ENCODE measurements at regions not wholly inside any gene's neighbourhood (a gene's known extent, or its start where the extent isn't known, plus 50 kb on each side); places are given as distances from the start of the nearest gene placed in this dataset.

GRCh38 chr13:107088061-107088460 is 520.1 kb upstream of the ARGLU1 start:
- no peaks in the 10 kb centered on the region for H3K36me3 Mint-ChIP-seq (ENCODE audit: insufficient read depth)
- H3K4me3 Mint-ChIP-seq (ENCODE audit: low read depth) = no peak overlapping the region
- H3K27me3 Mint-ChIP-seq = no peaks in the 10 kb centered on the region
- no peak overlapping the region for H3K27ac Mint-ChIP-seq
- no peak for DNase-seq (ENCODE audit: low spot score, unreplicated experiment)
- no peak for TF ChIP-seq CTCF (IDR thresholded peaks at IDR 0.05; ENCODE audit: unreplicated experiment)
- H3K9me3 Mint-ChIP-seq (ENCODE audit: low read depth) = no peaks in the 10 kb centered on the region
- H3K4me1 Mint-ChIP-seq (ENCODE audit: low read depth) = no peaks in the 10 kb centered on the region

- no peak for DNase-seq (ENCODE audit: low spot score, unreplicated experiment)
- TF ChIP-seq CTCF (IDR thresholded peaks at IDR 0.05; ENCODE audit: unreplicated experiment) = no peak
- H3K27me3 Mint-ChIP-seq = peaks cover 4% of the 10 kb centered on the region
- H3K27ac Mint-ChIP-seq = no peak overlapping the region
- no peak overlapping the region for H3K4me3 Mint-ChIP-seq (ENCODE audit: low read depth)
- H3K4me1 Mint-ChIP-seq (ENCODE audit: low read depth) = no peaks in the 10 kb centered on the region
- peaks cover 13% of the 10 kb centered on the region for H3K9me3 Mint-ChIP-seq (ENCODE audit: low read depth)
- H3K36me3 Mint-ChIP-seq (ENCODE audit: insufficient read depth) = no peaks in the 10 kb centered on the region
Measured at GRCh38 chr13:107079423-107080049, 511.6 kb upstream of the ARGLU1 start.

GRCh38 chr13:107078229-107078765 is 510.4 kb upstream of the ARGLU1 start:
- TF ChIP-seq CTCF (IDR thresholded peaks at IDR 0.05; ENCODE audit: unreplicated experiment) = no peak
- Mint-ChIP-seq H3K27ac (no peak overlapping the region), H3K36me3 (ENCODE audit: insufficient read depth) (no peaks in the 10 kb centered on the region), H3K4me1 (ENCODE audit: low read depth) (no peaks in the 10 kb centered on the region), H3K9me3 (ENCODE audit: low read depth) (peaks cover 13% of the 10 kb centered on the region), H3K4me3 (ENCODE audit: low read depth) (no peak overlapping the region), H3K27me3 (peaks cover 4% of the 10 kb centered on the region)
- no peak for DNase-seq (ENCODE audit: low spot score, unreplicated experiment)

- no peaks in the 10 kb centered on the region for H3K4me1 Mint-ChIP-seq (ENCODE audit: low read depth)
- no peak for TF ChIP-seq CTCF (IDR thresholded peaks at IDR 0.05; ENCODE audit: unreplicated experiment)
- H3K27me3 Mint-ChIP-seq = peaks cover 4% of the 10 kb centered on the region
- no peak overlapping the region for H3K27ac Mint-ChIP-seq
- DNase-seq (ENCODE audit: low spot score, unreplicated experiment) = no peak
- no peaks in the 10 kb centered on the region for H3K36me3 Mint-ChIP-seq (ENCODE audit: insufficient read depth)
- no peak overlapping the region for H3K4me3 Mint-ChIP-seq (ENCODE audit: low read depth)
- H3K9me3 Mint-ChIP-seq (ENCODE audit: low read depth) = peaks cover 13% of the 10 kb centered on the region
Measured at GRCh38 chr13:107076801-107077200, 508.9 kb upstream of the ARGLU1 start.

GRCh38 chr13:107075576-107075975 is 507.6 kb upstream of the ARGLU1 start:
- no peak for TF ChIP-seq CTCF (IDR thresholded peaks at IDR 0.05; ENCODE audit: unreplicated experiment)
- Mint-ChIP-seq H3K9me3 (ENCODE audit: low read depth) (peaks cover 13% of the 10 kb centered on the region), H3K4me3 (ENCODE audit: low read depth) (no peak overlapping the region), H3K4me1 (ENCODE audit: low read depth) (no peaks in the 10 kb centered on the region), H3K36me3 (ENCODE audit: insufficient read depth) (no peaks in the 10 kb centered on the region), H3K27me3 (peaks cover under 1% of the 10 kb centered on the region), H3K27ac (no peak overlapping the region)
- no peak for DNase-seq (ENCODE audit: low spot score, unreplicated experiment)

All from progenitor cell of endocrine pancreas (in vitro differentiated cells).